ENCODE measurements at regions not wholly inside any gene's neighbourhood (a gene's known extent, or its start where the extent isn't known, plus 50 kb on each side); places are given as distances from the start of the nearest gene placed in this dataset.

DNA sequence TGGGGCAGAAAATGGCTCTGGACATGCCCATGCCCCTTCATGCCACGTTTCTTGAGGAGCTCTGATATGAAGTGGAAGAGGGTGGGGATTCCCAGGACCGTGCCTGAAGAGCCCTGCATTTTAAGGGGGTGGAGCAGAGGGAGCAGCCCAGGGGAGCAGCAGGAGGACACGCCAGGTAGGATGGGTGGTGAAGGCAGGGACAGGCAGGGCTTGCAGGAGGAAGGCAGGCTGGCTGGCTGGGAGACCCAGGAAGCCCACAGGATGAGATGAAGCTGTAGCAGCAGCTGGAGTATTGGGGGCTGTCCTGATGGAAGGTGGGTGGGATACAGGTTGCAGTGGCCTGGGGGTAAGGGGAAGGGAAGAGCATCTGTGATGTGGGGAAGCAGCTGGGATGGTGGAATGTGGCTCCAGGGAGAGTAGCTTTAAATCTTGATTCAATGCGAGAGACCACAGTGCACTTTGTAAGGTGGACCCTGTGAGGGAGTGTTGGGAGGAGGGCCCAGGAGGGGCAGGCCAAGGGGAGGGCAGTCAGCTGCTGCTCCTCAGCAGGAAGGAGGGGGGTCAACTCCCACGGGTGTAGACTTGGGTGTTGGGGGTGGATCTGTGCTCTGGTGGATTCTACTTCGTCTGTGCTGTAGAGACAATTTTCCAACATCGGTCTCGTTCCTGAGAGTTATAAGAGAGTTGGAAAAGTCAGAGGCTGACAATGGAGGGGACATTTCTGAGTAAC lies 242.6 kb upstream of the IRX4 start:
- DNase-seq (ENCODE audit: low read depth): no peak

DNA sequence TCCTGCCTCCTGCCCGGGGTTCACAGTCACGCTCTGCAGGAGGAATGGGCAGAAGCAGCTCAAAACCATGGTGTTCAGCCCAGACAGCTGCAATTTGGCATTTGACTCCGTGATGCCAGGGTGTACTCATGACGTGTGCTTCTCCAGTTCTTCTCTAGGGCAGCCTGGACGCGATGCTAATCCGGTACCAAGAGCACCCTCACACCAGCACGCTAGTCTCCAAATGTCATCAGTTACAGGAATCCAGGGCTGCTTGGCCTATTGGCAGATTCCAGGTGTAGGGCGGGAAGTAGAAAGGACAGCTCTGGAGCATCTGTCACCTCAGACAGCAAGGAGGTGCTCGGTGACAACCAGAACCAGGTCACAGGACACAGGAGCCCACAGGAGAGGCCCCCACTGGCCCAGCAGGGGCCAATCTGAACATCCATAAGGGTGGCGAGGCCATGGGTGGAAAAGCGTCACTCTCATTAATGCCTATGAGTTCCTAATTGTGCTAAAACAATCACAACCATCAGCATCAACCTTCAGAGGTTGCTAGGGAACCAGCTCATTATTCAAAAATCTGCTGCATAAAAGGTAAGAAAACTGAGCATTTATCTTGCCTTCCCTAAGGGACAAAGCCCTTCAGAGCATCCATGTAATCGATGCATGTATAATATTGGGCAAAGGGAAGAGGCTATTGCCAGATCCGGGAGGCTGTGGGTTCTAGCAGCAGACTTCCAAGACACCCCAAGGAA lies 241.9 kb upstream of the IRX4 start:
- no peak for DNase-seq (ENCODE audit: low read depth)

DNA sequence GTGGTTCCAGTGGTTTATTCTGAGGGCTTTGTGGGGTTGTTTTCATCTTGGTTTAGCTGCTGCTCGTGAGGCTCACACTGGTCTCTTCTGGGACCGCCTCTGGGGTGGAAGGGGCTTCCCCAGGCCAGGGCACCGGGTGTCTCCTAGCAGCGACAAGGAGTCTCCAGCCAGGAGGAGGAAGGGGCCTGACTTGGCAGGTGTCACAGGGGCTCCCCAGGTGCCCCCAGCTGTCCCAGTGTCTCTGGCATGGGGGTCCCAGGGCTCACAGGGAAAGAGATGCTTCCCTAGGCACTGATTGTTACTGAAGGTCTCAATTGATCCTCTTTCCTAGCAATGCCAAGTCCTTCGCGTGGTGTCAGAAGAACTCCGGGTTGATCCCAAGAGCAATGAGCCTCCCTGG lies 241.1 kb upstream of the IRX4 start:
- no peak for DNase-seq (ENCODE audit: low read depth)

DNA sequence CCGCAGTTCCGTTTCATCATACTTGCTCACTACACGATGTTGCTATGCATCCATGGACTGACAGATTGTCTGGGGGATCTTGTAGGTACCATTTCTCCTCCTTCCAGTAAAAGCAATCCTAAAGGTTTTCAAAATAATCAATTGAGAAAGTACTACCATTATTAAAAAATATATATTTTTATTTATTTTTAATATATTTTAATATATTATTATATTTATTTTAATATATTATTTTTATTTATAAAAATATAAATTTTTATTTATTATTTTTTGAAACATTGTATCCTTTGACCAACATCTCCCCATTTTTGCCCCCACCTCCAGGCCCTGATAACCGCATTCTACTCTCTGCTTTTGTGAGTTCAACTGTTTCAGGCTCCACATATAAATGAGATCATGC lies 237.6 kb upstream of the IRX4 start:
- DNase-seq (ENCODE audit: low read depth): no peak

DNA sequence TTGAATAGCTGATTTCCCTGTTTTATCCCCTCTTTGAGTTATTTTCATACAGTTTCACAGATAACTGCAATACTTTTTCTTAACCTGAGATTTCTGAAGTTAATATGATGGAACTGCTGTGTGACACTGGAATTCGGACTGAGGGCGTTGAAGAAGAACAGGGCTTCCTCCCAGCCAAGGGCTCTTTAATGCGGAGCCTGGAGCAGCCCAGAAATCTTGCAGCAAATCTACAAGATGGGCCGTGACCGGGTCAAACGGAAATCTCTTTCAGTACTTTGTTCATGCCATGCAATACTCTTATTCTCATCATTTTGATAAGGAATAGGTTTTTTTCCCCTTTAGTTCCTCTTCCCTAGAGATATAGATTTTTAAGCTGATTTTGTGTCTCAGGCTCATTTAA lies 236.8 kb upstream of the IRX4 start:
- DNase-seq (ENCODE audit: low read depth): no peak

DNA sequence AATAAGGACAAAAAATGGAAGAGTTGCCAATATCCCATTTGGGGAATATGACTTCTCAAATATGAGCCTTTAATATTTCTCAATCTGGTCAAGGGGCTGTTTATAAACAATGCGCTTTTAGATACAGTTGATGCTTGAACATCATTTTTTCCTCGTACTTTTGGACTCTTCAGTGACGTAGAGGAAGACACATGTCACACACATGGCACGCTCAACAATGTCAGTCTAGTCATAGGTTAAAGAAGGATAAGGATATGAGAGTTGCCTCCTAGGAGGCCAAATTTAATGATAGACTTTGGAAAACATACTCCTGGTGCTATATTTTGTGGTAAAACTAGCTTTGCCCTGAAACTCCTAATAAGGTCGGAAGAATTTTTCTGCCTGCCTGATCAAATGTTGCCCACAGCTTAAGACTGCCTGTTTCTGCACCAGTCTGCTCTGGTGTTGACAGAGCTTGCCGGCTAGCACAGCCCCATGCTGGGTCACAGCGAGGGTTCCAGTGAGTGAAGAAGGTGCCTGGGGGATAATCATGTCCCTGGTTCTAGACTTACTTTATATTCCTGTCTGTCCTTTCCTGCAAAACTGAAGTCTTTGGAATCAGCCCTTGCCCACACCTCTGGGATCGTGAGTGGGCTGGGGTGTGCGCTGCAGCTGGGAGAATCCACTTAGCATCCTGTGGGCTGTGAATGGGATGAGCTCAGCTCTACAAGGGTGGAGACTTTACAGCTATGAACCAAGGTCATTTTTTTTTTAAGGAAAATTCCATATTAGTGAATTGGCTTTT lies 230.8 kb upstream of the IRX4 start:
- DNase-seq (ENCODE audit: low read depth): no peak

DNA sequence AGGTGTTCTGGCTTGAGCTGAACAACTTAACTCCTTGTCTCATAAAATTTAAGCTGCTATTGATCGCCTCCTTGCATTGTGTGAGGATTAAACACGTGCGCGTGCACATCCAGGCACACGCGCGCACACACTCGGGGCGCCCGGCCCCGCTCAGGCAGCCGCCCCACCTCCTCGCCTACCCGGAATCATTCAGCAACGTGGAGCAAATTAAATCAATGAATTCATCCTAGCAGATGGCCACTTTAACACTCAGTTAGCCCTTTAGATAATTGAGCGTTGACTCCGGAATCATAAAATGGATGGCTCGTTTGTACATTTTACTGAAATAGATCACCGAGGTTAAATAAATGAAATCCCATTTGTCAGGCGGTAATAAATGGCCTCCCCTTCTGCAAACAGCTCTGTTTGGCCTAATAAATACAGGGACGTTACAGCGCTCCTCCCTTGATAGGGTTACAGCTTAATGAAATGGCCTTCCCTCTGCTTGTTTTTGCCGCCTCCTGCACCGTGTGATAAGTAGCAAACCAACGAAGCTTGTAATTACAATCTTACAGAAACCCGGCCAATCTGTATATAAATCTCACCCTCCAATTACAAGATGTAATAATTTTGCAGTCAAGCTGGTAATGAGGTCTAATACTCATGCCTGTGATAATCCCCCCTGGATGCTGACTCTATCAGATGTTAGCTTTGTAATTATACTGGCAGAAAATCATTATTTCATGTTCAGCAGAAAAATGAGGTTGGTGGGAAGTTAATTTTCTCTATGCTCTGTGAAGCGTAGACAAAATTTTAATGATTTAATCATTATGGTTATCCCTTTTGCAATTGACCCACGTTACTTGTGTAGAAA lies 229.7 kb upstream of the IRX4 start:
- no peak for DNase-seq (ENCODE audit: low read depth)

DNA sequence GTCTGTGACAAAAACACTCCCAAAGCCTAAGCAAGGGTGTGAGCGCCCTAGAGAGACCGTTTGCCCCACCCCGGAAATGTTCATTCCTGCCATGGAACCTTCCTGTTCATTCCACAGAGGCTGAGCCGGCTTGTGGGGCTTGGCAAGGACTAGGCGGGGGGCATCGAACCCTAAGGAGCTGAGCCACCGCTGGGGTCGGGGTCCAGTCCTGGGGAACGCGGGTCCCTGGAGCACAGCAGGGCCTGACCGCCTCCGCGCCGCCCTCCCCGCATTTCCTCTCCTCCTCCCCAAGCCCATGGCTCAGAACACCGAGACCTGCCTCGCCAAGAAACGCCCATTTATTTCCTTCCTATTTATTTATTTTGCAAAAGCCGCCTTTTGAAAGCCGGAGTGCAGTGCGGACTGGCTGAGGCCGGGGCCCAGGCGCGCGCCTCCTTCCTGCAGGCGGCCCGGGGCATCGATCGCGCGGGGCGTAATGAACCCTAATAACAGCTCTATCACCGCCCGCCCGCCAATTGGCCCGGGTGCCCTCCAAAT lies 228.9 kb upstream of the IRX4 start:
- no peak for DNase-seq (ENCODE audit: low read depth)

DNA sequence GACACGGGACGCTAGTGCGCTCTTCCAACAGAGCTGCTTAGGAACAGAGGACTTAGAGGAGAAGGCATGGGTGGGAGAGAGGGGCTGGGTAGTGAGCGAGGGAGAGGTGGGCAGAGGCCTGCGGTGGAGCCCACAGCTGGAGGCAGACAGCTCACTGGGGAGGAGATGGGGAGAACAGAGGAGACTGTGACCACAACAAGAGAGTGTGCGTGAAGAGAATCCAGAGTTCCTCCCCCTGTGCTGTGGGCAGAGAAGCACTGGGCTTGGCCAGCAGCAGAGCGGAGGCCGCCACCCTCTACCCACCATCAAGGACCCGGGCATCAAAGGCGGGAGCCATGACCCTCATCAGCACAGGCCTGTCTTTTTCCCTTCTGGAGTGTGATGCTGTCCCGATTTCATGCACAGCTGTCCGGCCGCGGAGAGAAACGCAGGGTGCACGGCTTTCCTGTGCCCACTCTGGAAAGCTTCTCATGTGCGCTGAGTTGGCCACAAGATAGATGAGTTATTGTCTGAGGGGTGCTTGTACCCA lies 228.3 kb upstream of the IRX4 start:
- no peak for DNase-seq (ENCODE audit: low read depth)

DNA sequence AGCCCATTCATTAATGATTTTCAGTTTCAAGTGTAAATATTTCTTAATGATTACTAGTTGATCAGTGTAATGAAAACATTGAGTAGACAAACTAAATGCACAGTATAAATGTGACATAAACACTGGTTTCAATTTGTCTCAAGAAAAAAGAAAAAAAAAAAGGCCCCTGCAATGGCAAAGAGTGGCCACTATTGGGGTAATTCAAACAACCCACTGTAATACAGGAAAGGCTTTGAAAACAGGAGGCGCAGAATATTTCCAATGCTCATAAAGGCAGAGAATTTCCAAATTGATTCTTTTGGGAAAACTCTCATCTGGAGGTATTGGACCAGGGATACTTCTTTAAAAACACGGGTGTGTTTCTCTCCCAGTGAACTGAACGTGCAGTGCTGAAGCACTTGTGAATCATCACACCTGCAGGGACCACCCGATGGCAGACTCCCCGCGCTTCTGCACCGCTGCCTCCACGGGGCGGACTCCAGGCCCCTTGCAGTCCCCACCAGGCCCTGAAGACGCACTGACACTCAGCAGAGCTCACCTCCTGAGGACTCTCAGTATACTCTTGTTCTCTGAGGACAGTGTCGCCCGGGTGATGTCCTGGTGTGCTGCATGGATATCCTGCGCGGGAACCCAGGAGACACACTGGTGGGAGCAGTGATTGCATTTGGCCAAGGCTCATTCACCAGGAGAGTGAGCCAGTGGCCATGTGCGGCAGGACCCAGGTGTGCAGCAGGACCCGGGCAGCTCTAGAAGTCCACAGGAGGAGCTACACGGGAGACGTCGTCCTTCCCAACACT lies 227.6 kb upstream of the IRX4 start:
- no peak for DNase-seq (ENCODE audit: low read depth)

DNA sequence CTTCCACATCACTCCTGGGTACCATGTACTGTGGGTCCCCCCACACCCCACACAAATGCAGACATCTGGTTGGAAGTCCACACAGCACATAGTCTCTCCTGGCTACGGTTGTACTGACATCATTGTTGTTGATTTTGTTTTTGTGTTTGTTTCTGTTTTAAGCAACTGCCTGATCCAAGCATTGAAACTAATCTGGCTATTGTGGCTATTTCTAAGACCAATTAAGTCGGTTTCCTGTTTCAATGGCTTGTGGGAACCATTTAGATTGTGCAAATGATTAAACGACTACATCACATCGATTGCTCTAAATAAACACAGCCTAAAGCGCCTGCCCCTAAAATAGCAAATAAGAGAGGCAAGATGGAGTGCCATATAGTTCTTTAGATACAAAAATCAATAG lies 226.8 kb upstream of the IRX4 start:
- no peak for DNase-seq (ENCODE audit: low read depth)

DNA sequence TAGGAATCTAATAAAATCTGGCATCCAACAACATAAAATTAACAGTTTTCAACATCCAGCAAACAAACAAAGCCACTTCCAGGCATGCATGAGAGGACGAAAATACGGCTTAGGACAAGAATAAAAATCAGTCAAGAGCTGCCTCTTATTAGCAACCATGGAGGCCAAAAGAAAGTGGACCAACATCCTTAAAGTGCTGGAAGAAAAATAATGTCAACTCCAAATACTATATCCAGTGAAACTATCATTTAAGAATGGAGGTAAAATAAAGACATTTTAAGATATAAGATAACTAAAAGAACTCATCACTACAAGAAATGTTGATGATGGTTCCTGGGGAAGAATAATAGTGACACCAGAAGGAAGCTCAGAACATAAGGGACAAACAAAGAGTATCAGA lies 224.0 kb upstream of the IRX4 start:
- no peak for DNase-seq (ENCODE audit: low read depth)

DNA sequence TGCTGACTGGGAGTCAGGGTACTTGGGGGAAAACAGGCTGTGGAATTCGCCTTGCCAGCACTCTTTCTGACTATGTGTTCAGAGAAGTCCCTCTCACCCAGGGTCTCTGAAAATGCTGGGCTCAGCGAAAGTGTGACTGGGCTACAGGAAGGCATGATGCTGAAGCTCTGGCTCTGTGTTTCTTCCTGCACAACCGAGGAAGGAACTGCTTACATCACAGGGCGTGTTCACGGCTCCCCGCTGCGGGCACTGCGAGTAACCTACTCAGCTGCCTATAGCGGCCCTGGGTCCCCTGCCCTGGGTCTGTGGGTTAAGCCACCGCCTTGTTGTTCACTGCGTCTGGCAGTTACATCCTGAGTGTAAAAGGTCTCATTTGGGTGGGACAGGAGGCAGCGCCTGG lies 222.4 kb upstream of the IRX4 start:
- no peak for DNase-seq (ENCODE audit: low read depth)

DNA sequence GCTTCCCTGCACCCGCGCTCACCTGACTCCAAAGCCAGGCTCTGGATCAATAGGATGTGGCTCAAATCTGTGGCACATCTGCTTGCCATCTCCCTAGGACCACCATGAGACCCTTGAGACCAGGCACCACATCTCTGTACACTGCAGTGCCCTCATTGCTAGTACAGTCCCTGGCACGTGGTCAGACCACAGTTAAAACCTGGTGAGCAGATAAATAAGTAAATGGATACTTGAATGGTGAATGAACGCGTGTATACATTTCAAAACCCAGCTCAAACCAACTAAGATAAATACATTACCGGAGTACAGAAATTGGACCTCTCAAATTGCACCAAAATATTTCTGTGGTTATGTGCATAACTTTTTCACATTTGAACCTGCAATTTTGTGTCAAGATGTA lies 221.2 kb upstream of the IRX4 start:
- no peak for DNase-seq (ENCODE audit: low read depth)

DNA sequence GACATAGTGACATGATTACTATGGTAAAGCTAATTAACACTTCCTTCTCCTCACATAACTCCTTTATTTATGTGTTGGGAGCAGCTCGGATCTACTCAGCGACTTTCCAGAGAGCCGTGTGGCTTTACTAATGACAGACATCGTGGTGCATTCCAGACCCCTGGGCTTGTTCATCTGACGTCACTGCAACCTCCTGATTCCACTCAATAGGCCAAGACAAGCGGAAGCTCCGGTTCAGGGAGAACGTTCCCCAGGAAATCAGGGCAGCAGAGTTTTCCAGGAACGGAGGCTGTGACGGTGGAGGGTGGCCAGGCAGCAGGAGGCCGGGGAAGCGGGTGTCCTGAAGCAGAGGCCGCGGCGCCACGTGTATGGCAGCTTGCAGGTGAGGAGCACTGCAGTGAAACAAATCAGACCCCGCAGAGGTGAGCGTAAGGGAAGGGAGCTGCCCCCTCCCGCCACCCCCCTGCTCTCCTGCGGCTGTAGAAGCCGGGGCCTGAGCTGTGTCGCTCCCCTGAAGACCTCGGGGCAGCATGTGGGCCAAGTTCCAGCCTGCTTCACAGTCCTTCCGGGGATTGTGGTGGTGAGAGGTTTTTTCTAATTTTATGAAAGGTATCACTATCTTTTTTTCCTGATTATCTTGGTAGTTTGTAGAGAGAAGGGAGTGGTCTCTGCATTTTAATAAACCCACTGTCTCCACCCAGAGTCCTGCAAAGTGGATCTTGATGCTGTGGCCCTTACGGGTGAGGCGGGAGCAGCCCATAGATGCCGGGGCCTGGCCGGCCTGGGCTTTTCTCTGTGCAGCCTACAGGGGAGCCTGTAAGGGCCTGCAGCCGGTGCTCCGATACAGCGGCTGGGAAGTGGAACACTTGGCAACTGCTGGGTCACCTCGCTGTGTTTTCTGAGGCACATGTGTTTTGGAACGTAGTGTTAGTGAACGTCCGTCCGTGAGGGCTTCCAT lies 220.4 kb upstream of the IRX4 start:
- DNase-seq (ENCODE audit: low read depth): no peak

DNA sequence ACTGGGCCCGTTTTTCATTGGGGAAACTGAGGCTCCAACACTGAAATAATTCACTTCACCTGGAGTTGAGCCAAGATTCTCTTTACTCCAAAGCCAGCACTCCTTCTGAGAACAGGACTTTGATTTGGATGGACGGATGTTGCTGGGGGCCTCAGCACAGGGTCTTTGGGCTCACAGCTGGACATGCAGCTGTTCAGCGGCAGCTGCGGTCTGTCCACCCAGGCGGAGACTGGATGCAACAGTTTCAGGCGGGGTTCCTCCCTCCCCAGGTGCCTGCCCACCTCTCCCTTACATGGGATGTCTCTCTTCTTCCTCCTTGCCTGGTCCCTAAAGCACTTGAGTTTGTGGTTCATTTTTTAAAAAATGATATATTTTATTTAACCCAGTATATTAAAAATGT lies 219.0 kb upstream of the IRX4 start:
- DNase-seq (ENCODE audit: low read depth): no peak

DNA sequence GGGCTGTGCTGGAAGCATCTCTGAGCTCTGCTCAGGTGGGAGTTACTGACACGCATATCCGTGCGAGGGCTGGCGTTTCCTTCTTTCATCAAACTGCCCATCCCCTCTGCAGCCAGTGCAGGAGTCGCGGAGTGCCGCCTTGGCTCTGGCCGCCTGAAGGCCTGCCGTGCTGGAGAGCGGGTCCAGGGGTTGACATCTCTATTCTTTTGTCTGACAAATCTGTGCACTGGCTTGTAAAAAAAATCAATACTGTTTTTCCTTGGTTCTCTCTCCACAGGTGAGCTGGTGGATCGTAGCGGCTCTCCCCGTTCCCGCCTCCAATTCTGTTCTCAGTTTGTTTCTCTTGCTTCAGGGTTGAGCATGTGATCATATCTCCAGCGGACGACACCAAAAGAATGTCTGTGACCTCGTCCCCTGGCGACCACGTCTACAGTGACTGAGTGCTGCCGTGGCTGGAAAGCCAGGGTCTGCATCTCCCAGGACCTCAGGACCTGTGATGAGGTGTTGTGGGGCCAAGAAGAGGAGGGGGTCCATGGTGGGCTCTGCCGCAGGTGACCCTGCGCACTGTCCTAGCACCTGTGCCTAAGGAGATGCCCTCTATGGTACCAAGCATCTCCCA lies 214.3 kb upstream of the IRX4 start:
- DNase-seq (ENCODE audit: low read depth): no peak

DNA sequence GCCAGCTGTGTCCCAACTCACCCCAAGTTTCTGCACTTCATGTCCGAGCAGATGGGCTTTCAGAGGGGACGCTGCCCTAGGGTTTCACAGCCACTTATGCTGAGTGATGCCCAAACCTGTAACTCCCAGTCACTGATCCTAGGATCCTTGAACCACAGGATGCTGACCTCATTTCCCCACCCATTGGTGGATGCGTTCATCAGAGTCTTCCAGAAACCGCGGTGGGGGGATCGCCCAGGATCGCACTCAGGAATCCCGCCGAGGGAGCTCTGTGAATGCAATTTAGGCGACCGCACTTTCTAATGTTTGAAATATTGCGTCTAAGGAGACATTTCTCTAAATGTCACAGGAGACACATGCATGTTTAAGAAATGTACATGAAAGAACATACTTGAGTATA lies 212.3 kb upstream of the IRX4 start:
- no peak for DNase-seq (ENCODE audit: low read depth)

DNA sequence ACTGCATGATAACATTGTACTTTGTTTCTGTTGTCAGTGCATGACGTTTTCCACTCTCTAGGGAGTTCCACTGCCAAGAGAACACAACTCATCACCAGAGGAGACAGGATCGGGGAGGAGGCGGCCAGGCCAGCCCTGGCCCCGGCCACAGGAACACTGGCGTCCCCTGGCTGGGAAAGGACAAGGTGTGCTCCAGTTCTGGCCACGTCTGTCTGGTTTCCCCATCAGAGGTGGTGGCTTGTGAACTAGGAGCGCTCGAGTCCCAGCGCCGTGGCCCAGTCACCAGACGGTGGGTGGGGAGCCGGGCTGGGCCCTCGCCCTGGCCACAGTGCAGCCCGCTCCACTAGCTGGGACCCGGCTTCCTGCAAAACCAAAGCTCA lies 211.9 kb upstream of the IRX4 start:
- DNase-seq (ENCODE audit: low read depth): no peak

All from activated T-cell treated with anti-CD3 and anti-CD28 coated beads for 1 hour (primary cell).